GM21576 (cell line): ENCODE measurements at regions not wholly inside any gene's neighbourhood (a gene's known extent, or its start where the extent isn't known, plus 50 kb on each side); places are given as distances from the start of the nearest gene placed in this dataset.
A peak's percentile ranks its signal among the peaks of the same experiment; 100 is the strongest.
"Not testable (repeated sequence)": the region's sequence is repeated elsewhere in the genome, so short reads cannot be mapped to it uniquely, and the experiment has no call there.

Experiments
- ATAC-seq: cut with Tn5 transposase; IDR thresholded peaks from one replicate; pipeline ENCODE4 v1.9.1; 2021; ENCODE audit warnings: mild to moderate bottlenecking, moderate library complexity; ENCODE audit not compliant: unreplicated experiment

DNA sequence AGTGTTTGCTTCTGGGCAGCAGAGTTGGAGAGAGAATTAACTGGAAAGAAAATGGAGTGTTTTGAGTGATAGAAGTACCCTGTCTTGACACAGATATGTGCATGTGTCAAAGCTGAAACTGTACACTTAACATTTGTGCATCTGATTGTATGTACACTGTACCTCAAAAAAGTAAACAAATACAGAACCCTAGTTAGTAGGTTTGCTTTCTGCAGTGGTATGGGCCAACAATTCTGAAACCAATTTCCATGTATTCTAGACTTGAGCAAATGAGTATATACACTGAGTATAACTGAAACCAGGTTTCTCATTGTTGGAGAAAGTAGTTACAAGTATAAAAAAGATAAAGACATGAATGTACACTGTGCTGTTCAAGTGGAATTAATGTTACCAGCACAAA is 52.4 kb downstream of the ELAPOR2 start:
- ATAC-seq = no peak

GRCh38 chr7:87004956-87005355 is 54.5 kb downstream of the ELAPOR2 start:
- ATAC-seq = no peak

GRCh38 chr7:87003872-87004798 is 55.3 kb downstream of the ELAPOR2 start:
- ATAC-seq = no peak

GRCh38 chr7:87001214-87001613 is 58.2 kb downstream of the ELAPOR2 start:
- no peak for ATAC-seq

GRCh38 chr7:87000344-87000743 is 59.1 kb downstream of the ELAPOR2 start:
- no peak for ATAC-seq

DNA sequence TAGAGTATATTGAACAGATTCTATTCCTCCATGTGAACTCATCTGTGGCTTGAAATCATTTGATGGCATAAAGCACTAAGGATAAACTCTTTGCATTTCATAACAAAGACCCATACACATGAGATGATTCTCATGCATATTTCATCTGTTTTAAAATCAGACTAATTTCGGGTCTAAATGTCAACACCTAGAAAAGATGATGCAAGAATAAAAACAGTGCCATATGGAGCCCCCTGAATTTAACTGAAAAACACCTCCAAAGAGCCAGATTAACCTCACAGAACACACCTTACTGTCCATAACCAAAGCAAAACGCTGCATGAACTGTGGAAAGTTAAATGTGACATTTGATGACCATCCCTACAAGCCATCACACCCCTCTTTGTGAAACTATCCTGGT is 59.7 kb downstream of the ELAPOR2 start:
- no peak for ATAC-seq

- ATAC-seq = no peak
These were observed 63.6 kb downstream of the ELAPOR2 start for GRCh38 chr7:86995814-86996213.

- no peak for ATAC-seq
These were observed 64.3 kb downstream of the ELAPOR2 start for GRCh38 chr7:86995052-86995725.

GRCh38 chr7:86991771-86992191 is 67.7 kb downstream of the ELAPOR2 start:
- no peak for ATAC-seq

DNA sequence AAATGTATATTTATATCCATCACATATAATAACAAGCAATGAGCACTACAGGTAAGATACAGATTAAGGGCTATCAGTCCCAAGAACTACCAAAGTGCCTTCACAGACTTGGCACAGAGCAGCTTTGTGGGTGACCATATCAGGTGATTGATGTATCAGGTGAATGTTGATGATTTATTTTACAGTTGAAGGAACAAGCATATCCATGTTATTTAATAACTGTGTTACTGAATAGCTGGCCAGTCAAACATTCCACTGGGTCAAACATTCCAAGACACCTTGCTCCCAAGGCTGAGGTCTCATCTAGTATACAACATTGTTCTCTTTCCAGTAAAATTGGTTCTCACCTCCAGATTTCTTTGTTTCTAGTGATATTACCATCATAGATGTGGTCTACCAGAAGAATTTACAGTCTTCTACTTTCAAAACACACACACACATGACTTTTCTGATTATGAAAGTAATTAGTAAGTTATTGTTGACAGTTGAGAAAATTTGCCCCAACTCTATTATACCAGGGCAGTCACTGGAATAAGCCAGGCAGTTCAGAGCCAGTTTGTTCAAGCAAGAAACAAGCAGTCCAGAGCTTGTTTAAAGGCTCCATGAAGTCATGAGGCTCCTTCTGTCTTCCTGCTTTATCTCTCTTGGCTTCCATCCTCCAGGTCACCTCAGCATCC is 68.2 kb downstream of the ELAPOR2 start:
- ATAC-seq = peak; percentile 63

GRCh38 chr7:86989407-86989806 is 70.0 kb downstream of the ELAPOR2 start:
- no peak for ATAC-seq

DNA sequence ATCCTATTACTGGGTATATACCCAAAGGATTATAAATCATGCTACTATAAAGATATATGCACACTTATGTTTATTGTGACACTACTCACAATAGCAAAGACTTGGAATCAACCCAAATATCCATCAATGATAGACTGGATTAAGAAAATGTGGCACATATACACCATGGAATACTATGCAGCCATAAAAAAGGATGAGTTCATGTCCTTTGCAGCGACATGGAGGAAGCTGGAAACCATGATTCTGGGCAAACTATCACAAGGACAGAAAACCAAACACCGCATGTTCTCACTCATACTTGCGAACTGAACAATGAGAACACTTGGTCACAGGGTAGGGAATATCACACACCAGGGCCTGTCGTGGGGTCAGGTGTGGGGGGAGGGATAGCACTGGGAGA is 71.6 kb downstream of the ELAPOR2 start:
- not testable (repeated sequence) for ATAC-seq

DNA sequence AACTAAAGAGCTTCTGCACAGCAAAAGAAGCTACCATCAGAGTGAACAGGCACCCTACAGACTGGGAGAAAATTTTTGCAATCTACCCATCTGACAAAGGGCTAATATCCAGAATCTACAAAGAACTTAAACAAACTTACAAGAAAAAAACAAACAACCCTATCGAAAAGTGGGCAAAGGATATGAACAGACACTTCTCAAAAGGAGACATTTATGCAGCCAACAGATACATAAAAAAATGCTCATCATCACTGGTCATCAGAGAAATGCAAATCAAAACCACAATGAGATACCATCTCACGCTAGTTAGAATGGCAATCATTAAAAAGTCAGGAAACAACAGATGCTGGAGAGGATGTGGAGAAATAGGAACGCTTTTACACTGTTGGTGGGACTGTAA is 72.1 kb downstream of the ELAPOR2 start:
- not testable (repeated sequence) for ATAC-seq

- not testable (repeated sequence) for ATAC-seq
These were observed 74.1 kb downstream of the ELAPOR2 start for GRCh38 chr7:86985342-86985741.

- ATAC-seq = not testable (repeated sequence)
These were observed 75.8 kb downstream of the ELAPOR2 start for GRCh38 chr7:86983654-86984053.

DNA sequence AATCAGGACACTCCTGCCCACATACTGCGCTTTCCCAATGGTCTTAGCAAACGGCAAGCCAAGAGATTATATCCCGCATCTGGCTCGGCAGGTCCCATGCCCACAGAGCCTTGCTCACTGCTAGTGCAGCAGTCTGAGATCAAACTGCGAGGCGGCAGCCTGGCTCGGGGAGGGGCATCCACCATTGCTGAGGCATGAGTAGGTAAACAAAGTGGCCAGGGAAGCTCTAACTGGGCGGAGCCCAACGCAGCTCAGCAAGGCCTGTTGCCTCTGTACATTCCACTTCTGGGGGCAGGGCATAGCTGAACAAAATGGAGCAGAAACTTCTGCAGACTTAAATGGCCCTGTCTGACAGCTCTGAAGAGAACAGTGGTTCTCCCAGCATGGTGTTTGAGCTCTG is 77.5 kb downstream of the ELAPOR2 start:
- not testable (repeated sequence) for ATAC-seq

DNA sequence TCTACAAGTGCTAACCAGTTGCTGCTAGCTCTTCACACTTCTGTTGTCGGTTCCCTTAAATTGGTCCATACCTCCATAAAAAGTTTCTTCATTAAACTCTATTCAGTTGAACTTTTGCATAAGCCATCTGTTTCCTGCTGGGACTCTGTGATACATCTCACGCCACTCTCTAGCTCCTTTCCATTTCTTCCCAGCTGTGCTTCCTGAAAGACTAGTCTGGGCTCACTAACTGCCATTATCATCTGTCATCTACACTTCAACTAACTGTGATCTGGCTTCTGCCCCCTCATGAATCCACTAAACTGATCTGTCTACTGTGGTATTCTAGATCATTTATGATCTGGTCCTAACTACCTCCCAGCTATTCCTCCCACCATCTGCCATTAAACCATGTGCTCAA is 78.3 kb downstream of the ELAPOR2 start:
- ATAC-seq = no peak

GRCh38 chr7:86980223-86980622 is 79.2 kb downstream of the ELAPOR2 start:
- ATAC-seq = no peak

GRCh38 chr7:86978808-86979506 is 80.5 kb downstream of the ELAPOR2 start:
- ATAC-seq = peak; percentile 84

DNA sequence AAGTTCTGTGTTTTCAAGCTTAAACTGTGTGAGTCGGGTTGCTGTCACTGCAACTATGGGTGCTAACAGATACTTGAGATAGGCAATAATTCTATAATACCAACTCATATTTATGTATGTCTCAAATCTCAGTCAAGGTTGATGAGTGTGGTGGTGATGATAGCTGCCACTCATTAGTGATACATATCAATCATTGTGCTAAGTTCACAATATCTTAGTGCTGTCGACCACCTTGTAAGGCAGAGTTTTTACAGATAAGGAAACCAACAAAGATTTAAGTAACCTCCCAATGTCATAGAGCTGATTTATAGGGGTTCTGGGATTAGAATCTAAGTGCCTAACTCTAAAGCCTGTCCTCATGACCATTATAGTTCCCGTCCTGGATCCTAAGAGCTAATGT is 82.5 kb downstream of the ELAPOR2 start:
- no peak for ATAC-seq

- ATAC-seq = no peak
These were observed 83.5 kb downstream of the ELAPOR2 start for GRCh38 chr7:86975914-86976313.
